HG02588 (cell line): ENCODE measurements at regions not wholly inside any gene's neighbourhood (a gene's known extent, or its start where the extent isn't known, plus 50 kb on each side); places are given as distances from the start of the nearest gene placed in this dataset.
A peak's percentile ranks its signal among the peaks of the same experiment; 100 is the strongest.

Experiments
- ATAC-seq: cut with Tn5 transposase; IDR thresholded peaks from one replicate; pipeline ENCODE4 v1.9.1; 2021; ENCODE audit warnings: mild to moderate bottlenecking, moderate library complexity; ENCODE audit not compliant: unreplicated experiment

GRCh38 chr14:89498878-89499277 lies 81.8 kb upstream of the FOXN3 start:
- no peak for ATAC-seq

GRCh38 chr14:89495718-89496117 lies 78.7 kb upstream of the FOXN3 start:
- no peak for ATAC-seq

DNA sequence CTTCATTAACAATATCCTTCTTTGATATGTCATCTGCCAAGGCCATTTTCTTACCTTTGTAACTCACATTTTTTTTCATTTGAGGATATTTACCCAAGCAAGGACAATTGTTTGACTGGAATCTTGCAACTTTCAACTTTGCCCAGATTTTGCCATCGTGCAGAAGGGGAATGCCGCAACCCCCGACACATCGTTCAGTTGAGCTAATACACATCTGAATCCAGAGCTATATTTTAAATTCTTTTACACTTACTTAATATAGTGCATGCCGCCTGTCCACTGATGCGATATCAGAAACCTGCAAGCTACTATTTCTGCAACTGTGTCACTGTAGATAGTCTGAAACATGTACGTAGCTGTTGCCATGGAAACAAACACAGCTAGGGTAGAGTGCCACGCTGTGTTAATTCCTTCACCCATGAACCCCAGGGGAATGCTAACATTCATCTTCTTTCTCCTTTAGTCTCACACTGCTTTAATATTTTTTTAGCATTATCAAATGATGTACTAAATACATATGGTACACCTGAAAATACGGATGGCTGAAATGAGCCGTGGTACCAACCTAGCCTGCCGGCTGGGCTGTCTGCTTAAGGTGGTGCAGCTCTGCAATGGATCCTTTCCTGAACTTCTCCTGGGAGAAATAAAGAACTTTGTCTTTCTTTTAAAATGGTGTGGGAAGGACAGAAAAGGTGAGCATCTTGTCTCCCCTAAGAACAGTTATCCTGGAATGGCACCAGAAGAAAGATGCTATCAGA lies 77.0 kb upstream of the FOXN3 start:
- peak; percentile 87 for ATAC-seq

GRCh38 chr14:89493406-89493805 lies 76.4 kb upstream of the FOXN3 start:
- ATAC-seq, result no peak

DNA sequence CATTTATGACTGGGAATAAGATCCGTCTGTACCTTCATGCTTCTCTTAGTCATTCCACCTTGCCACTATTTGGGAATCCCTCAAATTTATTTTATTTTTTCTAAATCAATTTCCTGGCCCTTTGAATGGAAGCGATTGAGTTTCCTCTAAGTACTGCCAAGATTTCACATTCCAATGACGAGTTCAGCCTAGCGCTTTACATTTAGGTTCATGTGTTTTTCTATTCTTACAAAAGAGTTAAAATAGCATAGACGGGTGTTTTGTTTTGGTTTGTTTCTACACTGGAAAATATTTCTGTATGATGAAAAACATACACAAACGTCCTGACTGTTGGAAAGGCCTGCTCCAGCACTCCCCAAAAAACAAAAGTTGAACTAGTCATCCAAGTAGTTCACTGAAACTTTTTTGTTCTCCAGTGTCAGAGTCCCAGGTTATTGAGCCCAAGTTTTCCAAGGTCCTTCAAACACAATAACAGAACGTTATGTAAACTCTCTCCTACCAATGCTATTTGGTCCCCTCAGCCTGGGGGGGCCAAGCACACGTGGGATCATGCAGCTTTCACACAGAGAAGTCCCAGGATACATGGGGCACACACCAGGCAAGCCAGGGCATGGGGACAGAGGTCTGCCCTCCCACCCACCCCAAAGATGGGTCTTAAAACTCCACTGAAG lies 74.8 kb upstream of the FOXN3 start:
- no peak for ATAC-seq

- no peak for ATAC-seq
Observed at GRCh38 chr14:89490466-89490865, 73.4 kb upstream of the FOXN3 start.

GRCh38 chr14:89489761-89490437 lies 72.9 kb upstream of the FOXN3 start:
- ATAC-seq, result no peak

DNA sequence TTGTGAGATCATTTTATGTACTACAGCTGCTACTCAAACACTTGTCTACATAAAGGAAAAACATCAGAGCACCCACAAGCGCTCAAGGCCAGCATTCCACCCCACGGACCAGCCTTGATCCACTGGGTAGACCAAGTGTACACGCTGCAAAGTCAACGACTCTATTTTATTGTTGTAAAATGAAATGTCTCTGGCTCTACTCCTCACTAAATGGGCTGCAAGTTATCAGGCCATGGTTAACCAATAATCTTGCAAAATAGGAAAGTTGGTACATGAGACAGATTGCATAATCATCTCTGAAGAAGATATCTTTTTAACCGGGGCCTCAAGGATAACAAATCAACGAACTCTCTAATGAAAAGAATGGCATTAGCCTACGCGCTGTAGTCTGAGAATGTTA lies 69.9 kb upstream of the FOXN3 start:
- no peak for ATAC-seq

GRCh38 chr14:89486505-89486904 lies 69.5 kb upstream of the FOXN3 start:
- ATAC-seq, result no peak

DNA sequence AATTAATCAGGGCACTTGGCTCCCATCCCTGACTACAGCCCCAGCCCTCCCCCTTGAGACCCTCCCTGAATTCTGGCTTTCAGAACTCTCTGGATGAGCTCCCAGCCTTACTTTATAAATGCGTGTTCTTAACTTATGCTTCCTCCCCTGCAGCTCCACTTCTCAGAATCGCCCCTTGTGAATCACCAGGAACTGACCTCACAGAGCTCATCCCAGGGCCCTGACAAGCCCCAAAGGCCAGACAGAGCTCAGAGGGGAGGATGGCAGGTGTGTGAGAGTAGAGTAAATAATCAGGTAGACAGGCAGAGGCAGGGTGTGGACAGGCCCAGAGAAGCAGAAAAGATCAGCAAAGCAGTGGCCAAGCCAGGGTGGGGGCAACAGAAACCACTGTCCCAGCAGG lies 68.2 kb upstream of the FOXN3 start:
- ATAC-seq, result no peak

- no peak for ATAC-seq
Observed at GRCh38 chr14:89484051-89484844, 67.2 kb upstream of the FOXN3 start.

- ATAC-seq, result no peak
Observed at GRCh38 chr14:89481196-89481595, 64.2 kb upstream of the FOXN3 start.

DNA sequence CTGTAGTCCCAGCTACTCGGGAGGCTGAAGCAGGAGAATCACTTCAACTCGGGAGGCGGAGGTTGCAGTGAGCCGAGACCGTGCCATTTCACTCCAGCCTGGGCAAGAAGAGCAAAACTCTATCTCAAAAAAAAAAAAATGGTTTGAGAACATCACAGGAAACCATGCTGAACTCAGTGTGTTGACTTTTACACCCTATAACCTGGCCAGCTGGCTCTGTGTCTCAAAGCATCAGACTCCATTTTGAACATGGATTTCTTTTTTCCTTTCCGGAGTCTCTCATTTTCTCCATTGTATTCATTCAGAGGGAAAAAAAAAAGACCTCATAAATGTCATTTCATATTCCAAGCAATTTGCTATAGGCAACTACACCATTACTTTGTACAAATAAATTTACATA lies 63.2 kb upstream of the FOXN3 start:
- ATAC-seq, result no peak

DNA sequence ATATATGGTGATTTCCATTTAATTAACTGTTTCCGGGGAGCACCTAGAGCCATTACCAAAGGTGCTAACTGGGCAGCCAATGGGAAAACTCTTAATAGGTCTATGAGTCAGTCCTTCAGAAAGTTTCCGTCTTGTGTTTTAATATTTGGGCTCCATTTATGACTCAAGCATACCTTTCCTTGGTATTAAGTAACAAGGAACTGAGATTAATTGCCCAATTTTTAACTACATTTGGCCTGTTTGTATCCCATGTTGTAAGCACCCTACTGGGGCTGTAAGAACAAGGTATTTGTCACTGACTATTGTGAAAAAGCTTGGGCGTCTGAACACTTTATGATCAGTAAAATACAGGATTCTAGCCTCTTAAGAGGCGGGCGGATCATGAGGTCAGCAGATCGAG lies 62.8 kb upstream of the FOXN3 start:
- ATAC-seq, result no peak

DNA sequence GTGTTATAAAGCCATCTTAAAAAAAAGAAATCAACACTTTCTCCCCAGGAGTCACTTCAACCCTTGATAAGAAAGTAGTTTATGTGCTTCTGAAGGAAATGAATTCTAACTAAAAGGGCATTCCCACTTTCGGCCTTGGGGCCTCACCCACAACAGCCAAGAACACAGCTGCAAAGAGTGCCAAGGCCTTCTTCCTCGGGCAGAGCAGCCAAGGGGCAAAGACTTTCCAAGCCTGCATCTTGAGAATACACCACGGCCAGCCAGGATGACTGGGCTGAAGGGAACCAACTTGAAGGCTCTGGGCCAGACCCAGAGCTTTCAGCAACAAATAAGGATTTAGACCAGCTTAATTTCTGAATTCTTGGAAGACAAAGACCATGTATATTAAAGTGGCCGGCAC lies 60.4 kb upstream of the FOXN3 start:
- ATAC-seq, result no peak

DNA sequence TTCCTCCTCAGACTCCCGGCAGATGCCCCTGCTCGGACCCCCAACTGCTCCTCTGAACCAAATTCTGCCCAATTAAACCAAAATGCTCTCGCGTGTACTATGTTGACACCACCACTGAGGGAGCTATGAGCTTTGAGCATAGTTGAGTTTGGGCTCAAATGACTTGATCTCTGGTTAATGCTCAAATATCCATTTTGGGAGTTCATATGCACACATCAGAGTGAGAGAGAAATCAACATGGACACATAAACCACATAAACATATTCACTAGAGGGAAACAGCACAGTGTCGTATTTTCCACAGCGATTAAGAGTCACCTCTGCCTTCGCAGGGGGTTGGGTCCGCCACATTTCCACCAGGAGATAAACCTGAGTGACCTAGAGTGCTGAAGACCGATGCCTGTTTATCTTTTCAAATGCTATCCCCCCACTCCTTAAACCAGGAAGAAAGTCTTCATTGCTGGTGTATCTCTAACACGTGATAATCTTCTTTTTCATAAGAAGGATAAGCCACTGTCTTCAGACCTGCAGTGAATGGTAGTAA lies 59.4 kb upstream of the FOXN3 start:
- no peak for ATAC-seq

- no peak for ATAC-seq
Observed at GRCh38 chr14:89474464-89474863, 57.4 kb upstream of the FOXN3 start.

GRCh38 chr14:89473989-89474388 lies 57.0 kb upstream of the FOXN3 start:
- ATAC-seq, result no peak

GRCh38 chr14:89473569-89473968 lies 56.5 kb upstream of the FOXN3 start:
- ATAC-seq, result no peak

GRCh38 chr14:89470401-89470800 lies 53.4 kb upstream of the FOXN3 start:
- no peak for ATAC-seq
